ENCODE measurements at regions not wholly inside any gene's neighbourhood (a gene's known extent, or its start where the extent isn't known, plus 50 kb on each side); places are given as distances from the start of the nearest gene placed in this dataset.

DNA sequence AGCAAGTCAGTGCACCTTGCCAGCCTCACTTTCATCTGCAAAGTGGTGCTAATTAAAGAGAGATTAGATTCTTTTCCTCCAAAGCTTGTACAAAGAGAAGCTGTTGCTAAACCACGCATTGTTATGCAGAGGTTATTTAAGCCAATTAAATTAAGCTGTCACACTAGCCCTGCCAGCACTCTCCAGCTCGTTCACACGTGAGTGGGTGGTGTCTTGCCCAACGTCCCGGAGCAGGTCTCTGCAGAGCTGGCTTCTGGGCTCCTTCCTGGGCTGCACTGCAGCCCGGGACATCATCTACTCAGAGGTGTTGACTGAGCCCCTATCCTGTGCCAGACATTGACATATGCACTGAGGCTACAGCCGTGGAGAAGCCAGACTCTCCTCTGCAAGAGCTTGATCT is 401.6 kb upstream of the SULF2 start:
- Histone ChIP-seq H3K9me3 (ENCODE audit: control insufficient read depth, low read depth, low read length) (no peaks in the 10 kb centered on the region), H3K4me1 (ENCODE audit: control insufficient read depth, insufficient read depth, low read length) (peaks cover 9% of the 10 kb centered on the region), H3K36me3 (ENCODE audit: control insufficient read depth, insufficient read depth, low read length) (no peaks in the 10 kb centered on the region), H3K4me3 (ENCODE audit: low read length) (no peak overlapping the region), H3K27me3 (ENCODE audit: control insufficient read depth, insufficient read depth, low read length) (no peaks in the 10 kb centered on the region), H3K27ac (ENCODE audit: low read length) (no peak overlapping the region)
- no peak for DNase-seq
- 100% methylated on average over 1 of the region's 7 CpGs for WGBS (ENCODE audit: insufficient coverage, low lambda C conversion rate)

DNA sequence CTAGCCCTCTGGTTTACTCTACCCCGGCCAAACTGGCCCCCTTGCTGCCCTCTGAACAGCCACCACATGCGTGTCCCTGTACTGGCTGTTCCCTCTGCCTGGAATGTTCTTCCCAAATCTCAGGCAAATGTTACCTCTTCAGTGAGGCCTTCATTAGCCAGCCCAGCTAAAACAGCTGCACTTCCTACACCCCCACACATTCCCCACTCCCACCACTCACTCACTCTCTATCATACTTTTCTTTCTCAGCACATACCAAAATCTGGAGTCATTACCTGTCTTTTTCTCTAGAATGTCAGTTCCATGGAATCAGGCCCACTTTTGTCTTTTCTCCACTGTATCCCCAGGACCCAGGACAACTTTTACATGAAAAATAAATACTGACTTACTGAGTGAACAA is 401.2 kb upstream of the SULF2 start:
- Histone ChIP-seq H3K4me3 (ENCODE audit: low read length) (no peak overlapping the region), H3K36me3 (ENCODE audit: control insufficient read depth, insufficient read depth, low read length) (no peaks in the 10 kb centered on the region), H3K9me3 (ENCODE audit: control insufficient read depth, low read depth, low read length) (no peaks in the 10 kb centered on the region), H3K27me3 (ENCODE audit: control insufficient read depth, insufficient read depth, low read length) (no peaks in the 10 kb centered on the region), H3K4me1 (ENCODE audit: control insufficient read depth, insufficient read depth, low read length) (peaks cover 5% of the 10 kb centered on the region), H3K27ac (ENCODE audit: low read length) (no peak overlapping the region)
- no peak for DNase-seq
- WGBS (ENCODE audit: insufficient coverage, low lambda C conversion rate) = 80% methylated on average over 1 of the region's 2 CpGs

DNA sequence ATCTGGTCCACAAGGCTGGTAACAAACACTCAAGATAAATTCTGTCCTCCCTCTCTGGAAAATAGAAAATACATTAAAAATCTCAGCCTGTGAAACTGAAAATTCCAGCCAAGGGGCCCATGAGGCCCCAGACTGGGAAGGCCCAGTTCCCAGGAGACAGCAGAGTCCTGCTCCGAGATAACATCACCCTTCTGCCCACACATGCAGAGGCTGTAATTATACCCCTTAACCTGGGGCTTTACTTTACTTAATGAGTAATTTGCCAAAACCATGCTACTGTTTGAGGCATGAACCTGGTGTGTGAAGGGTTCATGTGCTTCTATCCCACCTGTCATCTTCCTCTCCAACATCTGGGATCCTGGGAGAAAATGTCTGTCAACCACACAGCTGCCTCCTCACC is 398.9 kb upstream of the SULF2 start:
- no peaks in the 10 kb centered on the region for H3K9me3 ChIP-seq (ENCODE audit: control insufficient read depth, low read depth, low read length)
- no CpG with 5 or more reads among the region's 1 CpG for WGBS (ENCODE audit: insufficient coverage, low lambda C conversion rate)
- no peak overlapping the region for H3K27ac ChIP-seq (ENCODE audit: low read length)
- H3K36me3 ChIP-seq (ENCODE audit: control insufficient read depth, insufficient read depth, low read length) = no peaks in the 10 kb centered on the region
- DNase-seq = no peak
- H3K4me3 ChIP-seq (ENCODE audit: low read length) = no peak overlapping the region
- H3K27me3 ChIP-seq (ENCODE audit: control insufficient read depth, insufficient read depth, low read length) = no peaks in the 10 kb centered on the region
- H3K4me1 ChIP-seq (ENCODE audit: control insufficient read depth, insufficient read depth, low read length) = no peaks in the 10 kb centered on the region

GRCh38 chr20:48181261-48181935 is 396.1 kb upstream of the SULF2 start:
- DNase-seq = no peak
- 100% methylated on average over 2 of the region's 6 CpGs for WGBS (ENCODE audit: insufficient coverage, low lambda C conversion rate)
- Histone ChIP-seq H3K9me3 (ENCODE audit: control insufficient read depth, low read depth, low read length) (no peaks in the 10 kb centered on the region), H3K27ac (ENCODE audit: low read length) (no peak overlapping the region), H3K27me3 (ENCODE audit: control insufficient read depth, insufficient read depth, low read length) (no peaks in the 10 kb centered on the region), H3K4me3 (ENCODE audit: low read length) (no peak overlapping the region), H3K36me3 (ENCODE audit: control insufficient read depth, insufficient read depth, low read length) (no peaks in the 10 kb centered on the region), H3K4me1 (ENCODE audit: control insufficient read depth, insufficient read depth, low read length) (no peaks in the 10 kb centered on the region)

GRCh38 chr20:48180618-48181017 is 395.3 kb upstream of the SULF2 start:
- WGBS (ENCODE audit: insufficient coverage, low lambda C conversion rate) = no CpG with 5 or more reads among the region's 3 CpGs
- no peaks in the 10 kb centered on the region for H3K27me3 ChIP-seq (ENCODE audit: control insufficient read depth, insufficient read depth, low read length)

DNA sequence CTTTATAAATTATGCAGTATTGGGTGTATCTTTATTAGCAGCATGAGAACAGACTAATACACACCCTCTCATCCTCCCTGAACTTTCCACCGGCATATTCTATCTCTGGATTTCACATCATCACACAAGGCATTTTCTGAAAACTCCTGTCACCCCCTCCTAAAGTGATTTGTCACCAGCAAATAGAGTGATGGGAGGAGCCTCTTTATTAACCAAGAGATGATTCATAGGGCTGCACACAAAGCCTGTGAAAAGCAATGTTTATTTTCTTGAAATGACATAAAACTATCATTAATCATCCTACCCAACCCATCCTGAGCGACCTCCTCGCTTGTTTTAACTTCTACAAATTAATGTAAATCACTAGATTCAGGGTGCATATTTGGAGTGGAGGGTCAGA is 394.7 kb upstream of the SULF2 start:
- WGBS (ENCODE audit: insufficient coverage, low lambda C conversion rate) = 70% methylated on average over 2 of the region's 3 CpGs
- DNase-seq = no peak
- Histone ChIP-seq H3K9me3 (ENCODE audit: control insufficient read depth, low read depth, low read length) (no peaks in the 10 kb centered on the region), H3K27ac (ENCODE audit: low read length) (no peak overlapping the region), H3K4me1 (ENCODE audit: control insufficient read depth, insufficient read depth, low read length) (no peaks in the 10 kb centered on the region), H3K4me3 (ENCODE audit: low read length) (no peak overlapping the region), H3K36me3 (ENCODE audit: control insufficient read depth, insufficient read depth, low read length) (no peaks in the 10 kb centered on the region), H3K27me3 (ENCODE audit: control insufficient read depth, insufficient read depth, low read length) (no peaks in the 10 kb centered on the region)

More at GRCh38 chr20:48180618-48181017, 395.3 kb upstream of the SULF2 start:
- Histone ChIP-seq H3K9me3 (ENCODE audit: control insufficient read depth, low read depth, low read length) (no peaks in the 10 kb centered on the region), H3K27ac (ENCODE audit: low read length) (no peak overlapping the region), H3K4me3 (ENCODE audit: low read length) (no peak overlapping the region), H3K36me3 (ENCODE audit: control insufficient read depth, insufficient read depth, low read length) (no peaks in the 10 kb centered on the region), H3K4me1 (ENCODE audit: control insufficient read depth, insufficient read depth, low read length) (no peaks in the 10 kb centered on the region)
- DNase-seq = no peak

DNA sequence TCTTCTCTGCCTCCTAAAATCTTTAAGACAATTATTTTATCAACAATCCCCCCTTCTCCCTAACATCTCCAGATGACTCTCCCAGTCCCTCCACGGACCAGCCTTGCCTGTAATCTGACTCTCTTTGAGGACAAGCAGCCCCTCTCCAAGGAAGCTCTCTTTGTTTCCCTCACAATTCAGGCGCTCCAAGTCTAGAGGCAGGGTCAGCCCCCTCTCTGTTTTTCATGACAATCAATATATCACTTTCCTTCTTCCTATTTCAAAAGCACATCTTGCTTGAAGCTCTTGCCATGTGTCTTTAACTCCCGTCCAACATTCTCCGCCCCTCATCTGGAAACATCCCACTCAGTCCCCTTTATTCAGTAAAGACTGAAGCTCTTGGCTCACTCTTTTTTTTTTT is 393.4 kb upstream of the SULF2 start:
- no peak for DNase-seq
- 75% methylated on average over 3 of the region's 4 CpGs for WGBS (ENCODE audit: insufficient coverage, low lambda C conversion rate)
- H3K4me3 ChIP-seq (ENCODE audit: low read length) = no peak overlapping the region
- no peak overlapping the region for H3K27ac ChIP-seq (ENCODE audit: low read length)
- no peaks in the 10 kb centered on the region for H3K9me3 ChIP-seq (ENCODE audit: control insufficient read depth, low read depth, low read length)
- no peaks in the 10 kb centered on the region for H3K36me3 ChIP-seq (ENCODE audit: control insufficient read depth, insufficient read depth, low read length)
- H3K27me3 ChIP-seq (ENCODE audit: control insufficient read depth, insufficient read depth, low read length) = no peaks in the 10 kb centered on the region
- H3K4me1 ChIP-seq (ENCODE audit: control insufficient read depth, insufficient read depth, low read length) = no peaks in the 10 kb centered on the region

- no peaks in the 10 kb centered on the region for H3K4me1 ChIP-seq (ENCODE audit: control insufficient read depth, insufficient read depth, low read length)
- H3K27ac ChIP-seq (ENCODE audit: low read length) = no peak overlapping the region
- H3K9me3 ChIP-seq (ENCODE audit: control insufficient read depth, low read depth, low read length) = no peaks in the 10 kb centered on the region
- no peak for DNase-seq
- WGBS (ENCODE audit: insufficient coverage, low lambda C conversion rate) = no CpG with 5 or more reads among the region's 8 CpGs
- H3K4me3 ChIP-seq (ENCODE audit: low read length) = no peak overlapping the region
- no peaks in the 10 kb centered on the region for H3K36me3 ChIP-seq (ENCODE audit: control insufficient read depth, insufficient read depth, low read length)
- no peaks in the 10 kb centered on the region for H3K27me3 ChIP-seq (ENCODE audit: control insufficient read depth, insufficient read depth, low read length)
Observed at GRCh38 chr20:48177058-48177457, 391.8 kb upstream of the SULF2 start.

GRCh38 chr20:48176139-48176538 is 390.9 kb upstream of the SULF2 start:
- Histone ChIP-seq H3K4me3 (ENCODE audit: low read length) (no peak overlapping the region), H3K36me3 (ENCODE audit: control insufficient read depth, insufficient read depth, low read length) (no peaks in the 10 kb centered on the region), H3K27ac (ENCODE audit: low read length) (no peak overlapping the region), H3K27me3 (ENCODE audit: control insufficient read depth, insufficient read depth, low read length) (no peaks in the 10 kb centered on the region), H3K9me3 (ENCODE audit: control insufficient read depth, low read depth, low read length) (no peaks in the 10 kb centered on the region), H3K4me1 (ENCODE audit: control insufficient read depth, insufficient read depth, low read length) (no peaks in the 10 kb centered on the region)
- DNase-seq = no peak
- 92% methylated on average over 2 of the region's 8 CpGs for WGBS (ENCODE audit: insufficient coverage, low lambda C conversion rate)

- Histone ChIP-seq H3K36me3 (ENCODE audit: control insufficient read depth, insufficient read depth, low read length) (no peaks in the 10 kb centered on the region), H3K9me3 (ENCODE audit: control insufficient read depth, low read depth, low read length) (no peaks in the 10 kb centered on the region), H3K4me1 (ENCODE audit: control insufficient read depth, insufficient read depth, low read length) (no peaks in the 10 kb centered on the region), H3K4me3 (ENCODE audit: low read length) (no peak overlapping the region), H3K27ac (ENCODE audit: low read length) (no peak overlapping the region), H3K27me3 (ENCODE audit: control insufficient read depth, insufficient read depth, low read length) (no peaks in the 10 kb centered on the region)
- WGBS (ENCODE audit: insufficient coverage, low lambda C conversion rate) = no CpG with 5 or more reads among the region's 6 CpGs
- no peak for DNase-seq
Observed at GRCh38 chr20:48175261-48175660, 390.0 kb upstream of the SULF2 start.

- Histone ChIP-seq H3K9me3 (ENCODE audit: control insufficient read depth, low read depth, low read length) (no peaks in the 10 kb centered on the region), H3K36me3 (ENCODE audit: control insufficient read depth, insufficient read depth, low read length) (no peaks in the 10 kb centered on the region), H3K27ac (ENCODE audit: low read length) (no peak overlapping the region), H3K4me3 (ENCODE audit: low read length) (no peak overlapping the region), H3K27me3 (ENCODE audit: control insufficient read depth, insufficient read depth, low read length) (no peaks in the 10 kb centered on the region), H3K4me1 (ENCODE audit: control insufficient read depth, insufficient read depth, low read length) (peaks cover 8% of the 10 kb centered on the region)
- WGBS (ENCODE audit: insufficient coverage, low lambda C conversion rate) = no CpG with 5 or more reads among the region's 1 CpG
- DNase-seq = no peak
Observed at GRCh38 chr20:48172357-48172702, 387.0 kb upstream of the SULF2 start.
